Peyer's patch (tissue), 4 donors: ENCODE measurements at regions not wholly inside any gene's neighbourhood (a gene's known extent, or its start where the extent isn't known, plus 50 kb on each side); places are given as distances from the start of the nearest gene placed in this dataset.

Experiments used
- CTCF ChIP-seq, 6 experiments: fragments of 450-650 bp in 4 of 6; fragments of 200-600 bp in 2 of 6; sonication (generic) in 1 of 6; IDR thresholded peaks; one replicate each; pipeline ENCODE4 v1.5.1; 2017 to 2019; ENCODE audit warnings: antibody characterized with exemption in 6 of 6, mild to moderate bottlenecking in 3 of 6, moderate library complexity in 1 of 6
- POLR2A ChIP-seq, 2 donors: fragments of 450-650 bp; IDR thresholded peaks; one replicate each; pipeline ENCODE4 v1.5.1; 2017; ENCODE audit warnings: antibody characterized with exemption in 2 of 2, mild to moderate bottlenecking in 2 of 2, moderate library complexity in 2 of 2

GRCh38 chr18:1302861-1303260, 398.2 kb downstream of the ADCYAP1 start:
- TF ChIP-seq CTCF (IDR thresholded peaks at IDR 0.05): no peak
- no peak for TF ChIP-seq POLR2A (IDR thresholded peaks at IDR 0.05)
